PC-3 (cell line): ENCODE measurements at regions not wholly inside any gene's neighbourhood (a gene's known extent, or its start where the extent isn't known, plus 50 kb on each side); places are given as distances from the start of the nearest gene placed in this dataset.

Experiments used
- ATAC-seq: fragments of 200-7000 bp; cut with Tn5 transposase; 2 replicates; pipeline ENCODE4 v1.9.1; 2020; ENCODE audit warnings: mild to moderate bottlenecking, moderate library complexity
- BruUV-seq: library from RNA; stranded (reverse); fragments of 400-500 nt; replicated peaks from 2 replicates; lab custom pipeline; 2021; lab: Mats Ljungman, UMichigan
- CTCF ChIA-PET: fragments of 300-600 bp; sonication (Branson Sonifier 250); formaldehyde crosslinking; loops from one replicate; lab custom pipeline; 2022; ENCODE audit warnings: antibody characterized with exemption; lab: Charles Lee
- POLR2A ChIA-PET: fragments of 300-600 bp; sonication (Branson Sonifier 250); formaldehyde crosslinking; loops from one replicate; lab custom pipeline; 2022; ENCODE audit warnings: antibody characterized with exemption; ENCODE audit not compliant: unreplicated experiment; lab: Charles Lee
- DNase-seq: peaks from one replicate; pipeline ENCODE4 v3.0.0-alpha.2; 2015
- H2AFZ ChIP-seq: fragments of 300-600 bp; sonication (generic); 2 replicates; pipeline ENCODE4 v1.6.0; 2016; ENCODE audit warnings: antibody characterized with exemption, low read length
- H3F3A ChIP-seq: fragments of 300-600 bp; sonication (generic); one replicate; pipeline ENCODE4 v1.6.0; 2017; ENCODE audit warnings: antibody characterized with exemption, low read length, control low read depth, mild to moderate bottlenecking; ENCODE audit not compliant: unreplicated experiment
- H3K27ac ChIP-seq: fragments of 300-600 bp; sonication (generic); 2 replicates; pipeline ENCODE4 v1.5.1; 2016; ENCODE audit warnings: mild to moderate bottlenecking, low read length
- H3K27me3 ChIP-seq: fragments of 300-600 bp; sonication (generic); 2 replicates; pipeline ENCODE4 v1.6.1; 2016; ENCODE audit warnings: low read length, mixed read lengths
- H3K36me3 ChIP-seq: fragments of 300-600 bp; sonication (generic); 2 replicates; pipeline ENCODE4 v1.6.1; 2016; ENCODE audit warnings: low read depth, mixed run types, low read length, mixed read lengths
- H3K4me1 ChIP-seq: fragments of 300-600 bp; sonication (generic); 2 replicates; pipeline ENCODE4 v1.5.1; 2016; ENCODE audit warnings: low read length; ENCODE audit not compliant: insufficient read depth
- H3K4me2 ChIP-seq: fragments of 300-600 bp; sonication (generic); 2 replicates; pipeline ENCODE4 v1.6.0; 2016; ENCODE audit warnings: low read length
- H3K4me3 ChIP-seq: fragments of 300-600 bp; sonication (generic); 2 replicates; pipeline ENCODE4 v1.5.1; 2016; ENCODE audit warnings: mild to moderate bottlenecking, low read length, mixed read lengths
- H3K79me2 ChIP-seq: fragments of 300-600 bp; sonication (generic); 2 replicates; pipeline ENCODE4 v1.6.1; 2017; ENCODE audit warnings: low read length, mixed read lengths
- H3K9ac ChIP-seq: fragments of 300-600 bp; sonication (generic); 2 replicates; pipeline ENCODE4 v1.6.0; 2016; ENCODE audit warnings: mild to moderate bottlenecking, low read length
- H3K9me2 ChIP-seq: fragments of 300-600 bp; sonication (generic); replicated peaks from 2 replicates; pipeline ENCODE4 v1.6.1; 2016; ENCODE audit warnings: mixed run types, low read length, mixed read lengths
- H3K9me3 ChIP-seq: fragments of 300-600 bp; sonication (generic); 2 replicates; pipeline ENCODE4 v1.6.1; 2016; ENCODE audit warnings: low read length, mixed read lengths
- H4K20me1 ChIP-seq: fragments of 300-600 bp; sonication (generic); 2 replicates; pipeline ENCODE4 v1.6.1; 2016; ENCODE audit warnings: low read length, mixed read lengths
- CTCF ChIP-seq: fragments of 300-600 bp; sonication (generic); conservative IDR thresholded peaks from 2 replicates; pipeline ENCODE4 v1.5.1; 2017; ENCODE audit warnings: antibody characterized with exemption, low read depth, mild to moderate bottlenecking, low read length
- EZH2 ChIP-seq: fragments of 300-600 bp; sonication (generic); IDR thresholded peaks from one replicate; pipeline ENCODE4 v1.6.1; 2017; ENCODE audit warnings: antibody characterized with exemption, mild to moderate bottlenecking, low read length; ENCODE audit not compliant: unreplicated experiment
- EZH2phosphoT487 ChIP-seq: fragments of 300-600 bp; sonication (generic); IDR thresholded peaks from 2 replicates; pipeline ENCODE4 v1.6.1; 2018; ENCODE audit warnings: mild to moderate bottlenecking, antibody characterized with exemption, low read length, borderline replicate concordance
- intact Hi-C: fragments of 100-400 bp; cut with micrococcal nuclease; formaldehyde crosslinking; loops from 2 replicates; pipeline ENCODE4 v1.9.0; 2023

- H3F3A ChIP-seq: no peaks in the 10 kb centered on the region
- H3K27me3 ChIP-seq: no peaks in the 10 kb centered on the region
- H3K4me2 ChIP-seq: no peak overlapping the region
- no peak for TF ChIP-seq CTCF
- TF ChIP-seq EZH2phosphoT487: no peak
- TF ChIP-seq EZH2: no peak
- no peaks in the 10 kb centered on the region for H3K4me1 ChIP-seq
- H3K36me3 ChIP-seq: no peaks in the 10 kb centered on the region
- no peak overlapping the region for H2AFZ ChIP-seq
- ATAC-seq (no peak), DNase-seq (no peak)
- no peaks in the 10 kb centered on the region for H3K79me2 ChIP-seq
- H3K9ac ChIP-seq: no peak overlapping the region
- no peak overlapping the region for H3K27ac ChIP-seq
- no peaks in the 10 kb centered on the region for H3K9me2 ChIP-seq
- intact Hi-C loops: no loop called here
- no peaks in the 10 kb centered on the region for H3K9me3 ChIP-seq
- H3K4me3 ChIP-seq: no peak overlapping the region
- BruUV-seq: no TSS peak
- no peaks in the 10 kb centered on the region for H4K20me1 ChIP-seq
- ChIA-PET CTCF (no interaction called here), POLR2A (no interaction called here)
Observed at GRCh38 chr3:163983940-163984339, 1094.4 kb downstream of the SI start.

GRCh38 chr3:163971861-163972260 is 1106.4 kb downstream of the SI start:
- Histone ChIP-seq H3K4me2 (no peak overlapping the region), H3K9ac (no peak overlapping the region), H3K4me1 (no peaks in the 10 kb centered on the region), H3K36me3 (no peaks in the 10 kb centered on the region), H4K20me1 (no peaks in the 10 kb centered on the region), H3K4me3 (no peak overlapping the region), H3K27ac (no peak overlapping the region), H3F3A (no peaks in the 10 kb centered on the region), H3K9me2 (no peaks in the 10 kb centered on the region), H2AFZ (no peak overlapping the region), H3K79me2 (no peaks in the 10 kb centered on the region), H3K27me3 (no peaks in the 10 kb centered on the region), H3K9me3 (no peaks in the 10 kb centered on the region)
- ChIA-PET CTCF (no interaction called here), POLR2A (no interaction called here)
- peak; percentile 73 for ATAC-seq
- TF ChIP-seq EZH2phosphoT487: no peak
- TF ChIP-seq EZH2: no peak
- TF ChIP-seq CTCF: no peak
- intact Hi-C loops: no loop called here
- peak; percentile 44 for DNase-seq
- no TSS peak for BruUV-seq

DNA sequence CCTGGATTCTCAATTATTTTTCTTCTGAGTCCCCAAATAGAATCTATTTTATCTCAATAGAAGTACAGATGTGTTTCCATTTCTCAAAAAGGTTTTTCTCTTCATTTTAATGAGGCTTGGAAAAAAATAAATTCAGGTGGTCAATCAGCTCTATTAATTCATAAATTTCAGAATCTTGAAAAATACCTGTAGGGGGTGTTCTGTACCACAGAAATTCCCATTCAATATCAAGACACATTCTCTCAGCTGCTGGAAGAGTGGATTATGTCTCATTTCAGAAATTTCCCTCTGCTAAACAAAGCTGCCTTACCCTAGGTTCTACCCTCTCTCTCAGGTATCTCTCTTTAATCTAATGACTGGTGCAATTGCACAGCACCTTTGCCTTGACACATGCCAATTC is 1121.2 kb downstream of the SI start:
- H3K36me3 ChIP-seq: no peaks in the 10 kb centered on the region
- no peaks in the 10 kb centered on the region for H3K9me3 ChIP-seq
- no peaks in the 10 kb centered on the region for H4K20me1 ChIP-seq
- no peak overlapping the region for H3K4me2 ChIP-seq
- no peaks in the 10 kb centered on the region for H3K27me3 ChIP-seq
- H3K27ac ChIP-seq: no peak overlapping the region
- H3K9ac ChIP-seq: no peak overlapping the region
- TF ChIP-seq CTCF (peak; percentile 38; the same call in 1 of the 2 replicates), EZH2phosphoT487 (no peak)
- no peak overlapping the region for H2AFZ ChIP-seq
- H3F3A ChIP-seq: no peaks in the 10 kb centered on the region
- no peak for DNase-seq
- ATAC-seq: no peak
- BruUV-seq: no TSS peak
- no peaks in the 10 kb centered on the region for H3K79me2 ChIP-seq
- POLR2A ChIA-PET: no interaction called here
- CTCF ChIA-PET: no interaction called here
- H3K4me1 ChIP-seq: no peaks in the 10 kb centered on the region
- no peak overlapping the region for H3K4me3 ChIP-seq
- no peaks in the 10 kb centered on the region for H3K9me2 ChIP-seq
- intact Hi-C loops: loop anchor here (1.0 kb wide), 1 partner anchor 1228 kb away; no protein-coding TSS in a partner anchor
